ENCODE measurements at regions not wholly inside any gene's neighbourhood (a gene's known extent, or its start where the extent isn't known, plus 50 kb on each side); places are given as distances from the start of the nearest gene placed in this dataset.
"Not testable (repeated sequence)": the region's sequence is repeated elsewhere in the genome, so short reads cannot be mapped to it uniquely, and the experiment has no call there.

GRCh38 chr4:188737251-188738002 lies 598.2 kb downstream of the TRIML1 start:
- no peak for DNase-seq

GRCh38 chr4:188738290-188738689 lies 599.0 kb downstream of the TRIML1 start:
- H3K4me1 ChIP-seq; intact Hi-C loops (cut with DNase I; ENCODE audit: low total_unique reads); H3K27me3 ChIP-seq (replicated peaks in 1 of 7); H3K36me3 ChIP-seq: not testable (repeated sequence)
- Histone ChIP-seq H3K27ac (peak overlapping the region in 2 of 8 donors; percentile 37 to 60), H3K9me3 (peaks cover 0 to 23% (median 10%) of the 10 kb centered on the region in 8 donors), H3K4me3 (peak overlapping the region in 3 of 8 donors; percentile 19 to 51 (median 30))
- peak; percentile 74 for DNase-seq
- 81 to 89% (median 86%) methylated on average over 12 to 24 of the region's 24 CpGs for WGBS, 5 donors

More at GRCh38 chr4:188737251-188738002, 598.2 kb downstream of the TRIML1 start:
- intact Hi-C loops (cut with DNase I; ENCODE audit: low total_unique reads) = no loop called here
- H3K36me3 ChIP-seq = no peaks in the 10 kb centered on the region
- H3K4me1 ChIP-seq = no peaks in the 10 kb centered on the region
- peaks cover 0 to 29% (median 10%) of the 10 kb centered on the region in 8 donors for H3K9me3 ChIP-seq
- H3K4me3 ChIP-seq = no peak overlapping the region
- 86 to 93% (median 87%) methylated on average over 4 of the region's 4 CpGs for WGBS, 5 donors
- H3K27me3 ChIP-seq (replicated peaks in 1 of 7) = no peaks in the 10 kb centered on the region
- no peak overlapping the region for H3K27ac ChIP-seq
- TF ChIP-seq POLR2AphosphoS5 (IDR thresholded peaks at IDR 0.05) = no peak

GRCh38 chr4:188740172-188740571 lies 600.9 kb downstream of the TRIML1 start:
- H3K27me3 ChIP-seq (replicated peaks in 1 of 7); intact Hi-C loops (cut with DNase I; ENCODE audit: low total_unique reads); DNase-seq; H3K9me3 ChIP-seq; H3K4me3 ChIP-seq; H3K36me3 ChIP-seq; H3K4me1 ChIP-seq; H3K27ac ChIP-seq: not testable (repeated sequence)
- WGBS, 5 donors = 67 to 100% (median 90%) methylated on average over 1 of the region's 1 CpG; no CpG with 5 or more reads in 2 of the 5 donors

- DNase-seq; H3K4me1 ChIP-seq; H3K36me3 ChIP-seq; intact Hi-C loops (cut with DNase I; ENCODE audit: low total_unique reads); H3K9me3 ChIP-seq; H3K4me3 ChIP-seq; H3K27ac ChIP-seq; H3K27me3 ChIP-seq (replicated peaks in 1 of 7): not testable (repeated sequence)
- WGBS, 5 donors = 86 to 87% methylated on average over 1 of the region's 1 CpG; no CpG with 5 or more reads in 3 of the 5 donors
Observed at GRCh38 chr4:188740791-188741190, 601.5 kb downstream of the TRIML1 start.

GRCh38 chr4:188754372-188755002 lies 615.2 kb downstream of the TRIML1 start:
- H3K27me3 ChIP-seq (replicated peaks in 1 of 7) = no peaks in the 10 kb centered on the region
- no peak for DNase-seq

More at GRCh38 chr4:188754372-188755002, 615.2 kb downstream of the TRIML1 start:
- no peaks in the 10 kb centered on the region for H3K36me3 ChIP-seq
- peaks cover 0 to 54% (median 29%) of the 10 kb centered on the region in 8 donors for H3K9me3 ChIP-seq
- intact Hi-C loops (cut with DNase I; ENCODE audit: low total_unique reads) = no loop called here
- WGBS, 5 donors = 86 to 93% (median 87%) methylated on average over 17 to 22 of the region's 22 CpGs
- H3K4me3 ChIP-seq = no peak overlapping the region
- no peak overlapping the region for H3K27ac ChIP-seq
- TF ChIP-seq POLR2A (IDR thresholded peaks at IDR 0.05) = no peak
- no peak for TF ChIP-seq POLR2AphosphoS5 (IDR thresholded peaks at IDR 0.05)
- no peak for TF ChIP-seq CTCF (IDR thresholded peaks at IDR 0.05 in 8 of 11, conservative IDR thresholded peaks at IDR 0.05 in 3 of 11)
- no peaks in the 10 kb centered on the region for H3K4me1 ChIP-seq

Data from spleen (tissue), 11 donors.